Smooth muscle cell (in vitro differentiated cells): ENCODE measurements at regions not wholly inside any gene's neighbourhood (a gene's known extent, or its start where the extent isn't known, plus 50 kb on each side); places are given as distances from the start of the nearest gene placed in this dataset.

Experiments used
- DNase-seq: peaks from one replicate; lab custom pipeline; 2025; ENCODE audit not compliant: unreplicated experiment; lab: John Stamatoyannopoulos, UW
- H2AFZ ChIP-seq: fragments of 200-600 bp; sonication (generic); 2 replicates; pipeline ENCODE4 v1.6.0; 2016; ENCODE audit warnings: antibody characterized with exemption, low read depth, mild to moderate bottlenecking
- H3F3A ChIP-seq: fragments of 200-600 bp; sonication (generic); 2 replicates; pipeline ENCODE4 v1.6.0; 2017; ENCODE audit warnings: antibody characterized with exemption, low read depth
- H3K27ac ChIP-seq: fragments of 200-600 bp; sonication (generic); 2 replicates; pipeline ENCODE4 v1.5.1; 2016; ENCODE audit warnings: low read depth, mild to moderate bottlenecking
- H3K27me3 ChIP-seq: fragments of 200-600 bp; sonication (generic); 2 replicates; pipeline ENCODE4 v1.6.1; 2016; ENCODE audit warnings: low read depth, mild to moderate bottlenecking
- H3K36me3 ChIP-seq: fragments of 200-600 bp; sonication (generic); 2 replicates; pipeline ENCODE4 v1.5.1; 2016; ENCODE audit warnings: low read depth
- H3K4me1 ChIP-seq: fragments of 200-600 bp; sonication (generic); 2 replicates; pipeline ENCODE4 v1.5.1; 2016; ENCODE audit warnings: low read depth
- H3K4me2 ChIP-seq: fragments of 200-600 bp; sonication (generic); 2 replicates; pipeline ENCODE4 v1.6.0; 2016; ENCODE audit warnings: mild to moderate bottlenecking
- H3K4me3 ChIP-seq: fragments of 200-600 bp; sonication (generic); 2 replicates; pipeline ENCODE4 v1.5.1; 2016; ENCODE audit warnings: mild to moderate bottlenecking
- H3K79me2 ChIP-seq: fragments of 200-600 bp; sonication (generic); 2 replicates; pipeline ENCODE4 v1.6.0; 2016; ENCODE audit warnings: low read depth, mild to moderate bottlenecking
- H3K9ac ChIP-seq: fragments of 200-600 bp; sonication (generic); 2 replicates; pipeline ENCODE4 v1.6.0; 2016; ENCODE audit warnings: low read depth
- H3K9me3 ChIP-seq: fragments of 200-600 bp; sonication (generic); replicated peaks from 2 replicates; pipeline ENCODE4 v1.5.1; 2016; ENCODE audit warnings: low read depth
- H4K20me1 ChIP-seq: fragments of 200-600 bp; sonication (generic); 2 replicates; pipeline ENCODE4 v1.6.0; 2016; ENCODE audit warnings: low read depth
- WGBS: methylation state at CpG from one replicate; pipeline ENCODE4 v1.1.7; 2016; ENCODE audit warnings: low lambda C conversion rate; 5-methylcytosine and 5-hydroxymethylcytosine counted together
- TF ChIP-seq, protein P1 (sequence below): fragments of 200-600 bp; sonication (generic); IDR thresholded peaks from 2 replicates; pipeline ENCODE4 v1.5.1; 2017; ENCODE audit warnings: borderline replicate concordance, mild to moderate bottlenecking, antibody characterized with exemption; ENCODE audit not compliant: insufficient read depth, poor library complexity, severe bottlenecking

DNA sequence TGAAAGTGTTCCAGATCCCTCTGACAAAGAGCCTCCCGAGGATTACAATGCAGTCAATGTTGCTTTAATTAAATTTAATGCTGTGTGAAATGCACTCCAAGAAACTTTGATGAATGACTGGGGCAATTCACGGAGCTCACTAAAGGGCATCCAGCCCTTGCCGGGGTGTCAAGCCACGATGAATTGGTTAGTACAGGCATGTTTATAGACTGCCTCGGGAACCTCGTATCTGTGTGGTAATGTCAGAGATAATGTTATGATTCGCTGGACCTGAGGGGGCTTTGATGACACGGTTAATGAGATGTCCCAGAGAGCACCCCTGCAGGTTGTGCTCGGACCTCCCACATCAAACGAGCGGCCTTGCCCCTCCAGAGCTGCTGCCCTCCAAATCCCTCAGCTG is 428.8 kb downstream of the NKX6-1 start:
- Histone ChIP-seq H3F3A (no peaks in the 10 kb centered on the region), H3K4me1 (peaks cover 21% of the 10 kb centered on the region), H3K27me3 (no peaks in the 10 kb centered on the region), H3K4me2 (no peak overlapping the region), H3K9ac (no peak overlapping the region), H4K20me1 (no peaks in the 10 kb centered on the region), H3K27ac (no peak overlapping the region), H3K4me3 (no peak overlapping the region), H3K36me3 (no peaks in the 10 kb centered on the region), H2AFZ (no peak overlapping the region), H3K9me3 (no peaks in the 10 kb centered on the region), H3K79me2 (no peaks in the 10 kb centered on the region)
- 78% methylated on average over 11 of the region's 11 CpGs for WGBS
- DNase-seq: no peak
- TF ChIP-seq, protein P1, sequence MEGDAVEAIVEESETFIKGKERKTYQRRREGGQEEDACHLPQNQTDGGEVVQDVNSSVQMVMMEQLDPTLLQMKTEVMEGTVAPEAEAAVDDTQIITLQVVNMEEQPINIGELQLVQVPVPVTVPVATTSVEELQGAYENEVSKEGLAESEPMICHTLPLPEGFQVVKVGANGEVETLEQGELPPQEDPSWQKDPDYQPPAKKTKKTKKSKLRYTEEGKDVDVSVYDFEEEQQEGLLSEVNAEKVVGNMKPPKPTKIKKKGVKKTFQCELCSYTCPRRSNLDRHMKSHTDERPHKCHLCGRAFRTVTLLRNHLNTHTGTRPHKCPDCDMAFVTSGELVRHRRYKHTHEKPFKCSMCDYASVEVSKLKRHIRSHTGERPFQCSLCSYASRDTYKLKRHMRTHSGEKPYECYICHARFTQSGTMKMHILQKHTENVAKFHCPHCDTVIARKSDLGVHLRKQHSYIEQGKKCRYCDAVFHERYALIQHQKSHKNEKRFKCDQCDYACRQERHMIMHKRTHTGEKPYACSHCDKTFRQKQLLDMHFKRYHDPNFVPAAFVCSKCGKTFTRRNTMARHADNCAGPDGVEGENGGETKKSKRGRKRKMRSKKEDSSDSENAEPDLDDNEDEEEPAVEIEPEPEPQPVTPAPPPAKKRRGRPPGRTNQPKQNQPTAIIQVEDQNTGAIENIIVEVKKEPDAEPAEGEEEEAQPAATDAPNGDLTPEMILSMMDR: no peak

DNA sequence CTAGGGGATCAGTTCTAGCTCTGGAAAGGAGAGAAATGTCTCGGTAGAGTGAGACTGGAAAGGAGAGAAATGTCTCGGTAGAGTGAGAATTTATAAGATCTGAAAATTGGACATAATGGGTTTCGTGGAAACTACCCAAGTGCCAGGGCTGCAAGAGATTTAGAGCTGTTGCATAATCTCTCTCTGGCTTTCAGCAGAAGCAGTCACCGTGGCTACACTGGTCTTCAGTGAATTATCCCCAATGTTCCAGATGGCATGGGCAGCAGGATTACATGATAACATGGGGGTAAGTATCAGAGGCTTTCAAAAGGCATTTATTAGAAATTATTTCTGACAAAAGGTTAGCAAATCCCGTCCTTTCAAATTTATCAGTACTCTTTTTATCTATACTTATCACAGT is 435.5 kb downstream of the NKX6-1 start:
- 72% methylated on average over 5 of the region's 5 CpGs for WGBS
- Histone ChIP-seq H3K4me2 (no peak overlapping the region), H3K27me3 (no peaks in the 10 kb centered on the region), H3K9ac (no peak overlapping the region), H3F3A (no peaks in the 10 kb centered on the region), H3K4me3 (no peak overlapping the region), H4K20me1 (no peaks in the 10 kb centered on the region), H3K27ac (no peak overlapping the region), H3K79me2 (no peaks in the 10 kb centered on the region), H3K9me3 (no peaks in the 10 kb centered on the region), H2AFZ (no peak overlapping the region), H3K36me3 (no peaks in the 10 kb centered on the region), H3K4me1 (no peaks in the 10 kb centered on the region)
- DNase-seq: no peak
- TF ChIP-seq, protein P1: no peak

DNA sequence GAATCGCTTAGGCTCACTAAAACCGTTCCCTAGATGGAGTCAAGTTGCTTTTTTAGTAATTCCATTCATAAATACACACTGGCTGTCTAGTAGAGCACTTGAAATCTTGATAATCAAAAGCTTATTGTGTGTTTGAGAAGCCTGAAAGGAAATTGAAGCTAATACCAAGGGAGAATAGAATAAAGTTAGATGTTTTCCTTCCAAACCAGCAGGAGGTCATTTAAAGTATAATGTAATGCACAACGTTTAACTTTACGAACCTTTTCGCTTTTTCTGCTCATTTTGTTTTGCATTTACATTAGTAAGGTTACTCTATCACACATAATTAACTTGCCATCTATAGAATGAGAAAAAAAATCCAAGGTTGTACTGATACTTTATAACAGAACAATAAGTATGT is 440.9 kb downstream of the NKX6-1 start:
- 64% methylated on average over 5 of the region's 5 CpGs for WGBS
- Histone ChIP-seq H3K4me2 (no peak overlapping the region), H3K27me3 (no peaks in the 10 kb centered on the region), H3K9me3 (no peaks in the 10 kb centered on the region), H3K79me2 (no peaks in the 10 kb centered on the region), H3F3A (no peaks in the 10 kb centered on the region), H3K4me1 (no peaks in the 10 kb centered on the region), H3K4me3 (no peak overlapping the region), H3K9ac (no peak overlapping the region), H4K20me1 (no peaks in the 10 kb centered on the region), H2AFZ (no peak overlapping the region), H3K36me3 (no peaks in the 10 kb centered on the region), H3K27ac (no peak overlapping the region)
- TF ChIP-seq, protein P1: no peak
- no peak for DNase-seq

DNA sequence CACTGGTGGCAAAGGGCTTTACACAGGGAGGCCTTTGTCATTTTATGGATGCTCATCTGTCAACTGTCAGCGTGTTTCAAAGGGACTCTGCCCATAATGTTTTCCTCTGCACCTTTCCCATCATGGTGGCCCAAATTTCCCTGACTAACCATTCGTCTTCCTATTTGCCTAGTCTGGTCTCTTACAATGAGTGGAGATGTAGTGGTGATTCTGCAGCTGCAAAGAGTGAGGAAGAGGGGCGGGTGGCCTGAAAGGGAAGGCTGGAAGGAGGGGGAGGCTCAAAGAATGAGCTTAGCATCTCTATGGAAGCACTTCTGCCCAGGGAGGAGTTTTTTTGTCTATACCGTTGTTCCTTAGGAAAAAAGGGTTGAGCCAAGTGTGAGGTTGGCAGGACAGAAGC is 447.5 kb downstream of the NKX6-1 start:
- Histone ChIP-seq H4K20me1 (no peaks in the 10 kb centered on the region), H3K9me3 (no peaks in the 10 kb centered on the region), H3K79me2 (no peaks in the 10 kb centered on the region), H3K27ac (no peak overlapping the region), H3K4me1 (peaks cover 11% of the 10 kb centered on the region), H3F3A (no peaks in the 10 kb centered on the region), H3K27me3 (no peaks in the 10 kb centered on the region), H3K9ac (no peak overlapping the region), H3K4me3 (no peak overlapping the region), H3K36me3 (no peaks in the 10 kb centered on the region), H2AFZ (no peak overlapping the region), H3K4me2 (no peak overlapping the region)
- no peak for DNase-seq
- 73% methylated on average over 4 of the region's 4 CpGs for WGBS
- TF ChIP-seq, protein P1: no peak
